Activated CD8-positive, alpha-beta memory T cell treated with anti-CD3 and anti-CD28 coated beads, Interleukin-2, amount 50 U/mL, for 1 hour (primary cell): ENCODE measurements at regions not wholly inside any gene's neighbourhood (a gene's known extent, or its start where the extent isn't known, plus 50 kb on each side); places are given as distances from the start of the nearest gene placed in this dataset.

Source experiments
- DNase-seq: peaks from one replicate; pipeline ENCODE4 v3.0.0-alpha.2; 2020; ENCODE audit errors: extremely low read depth

- no peak for DNase-seq
Observed at GRCh38 chr2:181380581-181380980, 76.6 kb upstream of the ITGA4 start.

DNA sequence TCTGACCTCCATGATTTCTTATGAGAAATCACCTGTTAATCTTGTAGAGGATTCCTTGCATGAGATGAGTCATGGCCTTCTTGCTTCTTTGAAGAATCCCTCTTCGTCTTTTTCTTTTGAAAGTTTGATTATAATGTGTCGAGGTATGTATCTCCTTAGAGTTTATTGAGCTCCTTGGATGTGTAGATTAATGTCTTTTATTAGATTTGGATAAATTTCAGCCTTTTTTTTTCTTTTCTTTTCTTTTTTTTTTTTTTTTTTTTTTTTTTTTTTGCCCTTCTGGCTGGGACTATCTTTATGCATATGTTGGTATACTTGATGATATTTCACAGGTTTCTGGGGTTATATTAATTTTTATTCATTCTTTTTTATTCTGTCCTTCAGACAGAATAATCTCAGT is 72.3 kb upstream of the ITGA4 start:
- DNase-seq, result no peak

- no peak for DNase-seq
Observed at GRCh38 chr2:181389524-181389923, 67.7 kb upstream of the ITGA4 start.

- DNase-seq, result no peak
Observed at GRCh38 chr2:181393472-181393871, 63.7 kb upstream of the ITGA4 start.

DNA sequence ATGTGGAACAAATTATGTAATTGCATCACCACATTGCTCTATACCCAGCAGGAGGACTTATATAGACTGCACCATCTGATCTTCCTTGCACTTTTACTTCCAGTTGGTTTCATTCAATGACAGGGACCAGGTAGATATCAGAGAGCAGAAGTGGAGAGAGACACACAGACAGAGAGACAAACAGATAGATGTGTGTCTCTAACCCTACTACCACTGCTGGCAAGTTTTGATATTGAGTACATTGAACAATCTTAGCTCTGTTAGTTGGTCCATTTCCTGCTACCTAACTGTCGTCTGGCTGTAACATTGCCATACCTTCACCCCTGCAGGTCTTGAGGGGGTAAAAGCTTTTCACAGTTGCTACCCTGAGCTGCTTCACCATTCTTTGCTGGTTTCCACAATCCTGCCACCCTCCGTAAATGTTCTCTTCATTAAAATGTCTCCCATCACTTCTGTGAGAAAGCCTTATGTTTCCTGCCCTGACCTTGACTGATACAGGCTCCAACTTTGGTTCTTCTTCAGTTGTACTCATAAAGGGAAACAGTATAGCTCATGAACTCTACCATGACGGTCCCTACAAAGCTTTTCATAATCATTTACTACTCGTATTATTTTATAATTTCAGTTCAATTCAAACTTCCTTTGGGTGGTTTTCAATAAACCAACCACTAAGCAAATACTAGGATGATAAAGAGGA is 62.3 kb upstream of the ITGA4 start:
- no peak for DNase-seq

GRCh38 chr2:181395851-181396250 is 61.3 kb upstream of the ITGA4 start:
- DNase-seq, result no peak

GRCh38 chr2:181396256-181397123 is 60.7 kb upstream of the ITGA4 start:
- DNase-seq, result no peak

- DNase-seq, result no peak
Observed at GRCh38 chr2:181397331-181397730, 59.9 kb upstream of the ITGA4 start.

- DNase-seq, result no peak
Observed at GRCh38 chr2:181398000-181398399, 59.2 kb upstream of the ITGA4 start.

- no peak for DNase-seq
Observed at GRCh38 chr2:181399027-181399426, 58.2 kb upstream of the ITGA4 start.

DNA sequence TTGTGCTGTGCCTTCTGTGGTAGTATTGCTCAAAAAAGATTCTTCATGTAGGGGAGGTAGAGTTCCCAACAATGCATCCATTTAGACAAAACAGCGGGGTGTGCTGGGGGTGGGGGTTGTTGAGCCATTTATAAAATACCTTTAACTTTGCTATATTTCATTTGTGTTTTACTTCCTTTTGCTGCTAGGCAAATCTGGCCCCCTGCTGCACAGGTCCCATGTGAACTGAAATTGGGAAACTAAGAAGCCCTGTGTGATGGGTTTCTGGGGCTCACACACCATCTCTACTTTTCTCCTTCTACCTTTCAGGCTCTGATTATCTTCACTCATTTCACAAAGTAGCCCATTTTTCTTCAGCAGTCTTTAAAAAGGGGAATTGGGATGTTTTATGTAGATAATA is 52.7 kb upstream of the ITGA4 start:
- DNase-seq, result no peak

DNA sequence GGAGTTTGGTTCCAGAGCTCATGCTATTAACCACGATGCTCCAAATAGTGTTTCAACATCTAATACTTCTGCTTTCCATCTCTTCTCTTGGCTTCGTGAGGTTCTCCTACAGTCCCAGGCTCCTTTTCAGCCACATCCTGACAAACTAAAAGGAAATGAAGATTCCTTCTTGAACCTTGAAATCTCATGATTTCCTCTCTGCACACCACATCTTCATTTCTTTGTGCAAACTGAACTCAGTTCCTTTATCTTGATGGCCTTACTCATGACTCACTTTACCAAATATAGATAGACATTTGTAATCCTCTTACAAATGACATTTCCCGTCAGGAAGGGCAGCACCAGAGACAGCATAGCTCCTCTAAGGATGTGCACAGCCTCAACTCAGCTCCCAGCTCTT is 50.0 kb upstream of the ITGA4 start:
- no peak for DNase-seq
